ENCODE measurements at regions not wholly inside any gene's neighbourhood (a gene's known extent, or its start where the extent isn't known, plus 50 kb on each side); places are given as distances from the start of the nearest gene placed in this dataset.

GRCh38 chr2:234293973-234294372, 202.9 kb downstream of the ARL4C start:
- intact Hi-C loops (cut with DNase I), result no loop called here
- H3K27me3 ChIP-seq, result no peaks in the 10 kb centered on the region
- ATAC-seq, result no peak
- no peak for TF ChIP-seq POLR2A (IDR thresholded peaks at IDR 0.05)
- TF ChIP-seq, protein P1, sequence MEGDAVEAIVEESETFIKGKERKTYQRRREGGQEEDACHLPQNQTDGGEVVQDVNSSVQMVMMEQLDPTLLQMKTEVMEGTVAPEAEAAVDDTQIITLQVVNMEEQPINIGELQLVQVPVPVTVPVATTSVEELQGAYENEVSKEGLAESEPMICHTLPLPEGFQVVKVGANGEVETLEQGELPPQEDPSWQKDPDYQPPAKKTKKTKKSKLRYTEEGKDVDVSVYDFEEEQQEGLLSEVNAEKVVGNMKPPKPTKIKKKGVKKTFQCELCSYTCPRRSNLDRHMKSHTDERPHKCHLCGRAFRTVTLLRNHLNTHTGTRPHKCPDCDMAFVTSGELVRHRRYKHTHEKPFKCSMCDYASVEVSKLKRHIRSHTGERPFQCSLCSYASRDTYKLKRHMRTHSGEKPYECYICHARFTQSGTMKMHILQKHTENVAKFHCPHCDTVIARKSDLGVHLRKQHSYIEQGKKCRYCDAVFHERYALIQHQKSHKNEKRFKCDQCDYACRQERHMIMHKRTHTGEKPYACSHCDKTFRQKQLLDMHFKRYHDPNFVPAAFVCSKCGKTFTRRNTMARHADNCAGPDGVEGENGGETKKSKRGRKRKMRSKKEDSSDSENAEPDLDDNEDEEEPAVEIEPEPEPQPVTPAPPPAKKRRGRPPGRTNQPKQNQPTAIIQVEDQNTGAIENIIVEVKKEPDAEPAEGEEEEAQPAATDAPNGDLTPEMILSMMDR (IDR thresholded peaks at IDR 0.05), result no peak
- H3K4me3 ChIP-seq, result no peak overlapping the region
- no peak overlapping the region for H3K27ac ChIP-seq
- peaks cover 14% of the 10 kb centered on the region for H3K4me1 ChIP-seq
- H3K9me3 ChIP-seq, result no peaks in the 10 kb centered on the region
- DNase-seq, result no peak
- H3K36me3 ChIP-seq (replicated peaks in 1 of 2; ENCODE audit: insufficient read depth in 1 of 2, low read depth in 2 of 2), result no peaks in the 10 kb centered on the region
- 86 to 88% methylated on average over 4 of the region's 4 CpGs for WGBS, 2 donors

DNA sequence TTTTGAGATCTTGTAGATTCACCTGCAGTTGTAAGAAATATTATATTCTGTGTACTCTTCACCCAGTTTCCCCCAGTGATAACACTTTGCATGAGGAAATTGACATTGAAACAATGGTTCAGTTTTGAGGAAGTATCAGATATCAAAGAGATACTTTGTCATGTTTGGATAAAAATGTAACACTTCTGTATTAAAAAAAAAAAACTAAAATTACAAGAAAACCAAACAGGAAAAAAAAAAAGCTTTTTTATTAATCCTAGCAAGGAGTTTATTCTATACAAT, 204.0 kb downstream of the ARL4C start:
- intact Hi-C loops (cut with DNase I), result no loop called here

DNA sequence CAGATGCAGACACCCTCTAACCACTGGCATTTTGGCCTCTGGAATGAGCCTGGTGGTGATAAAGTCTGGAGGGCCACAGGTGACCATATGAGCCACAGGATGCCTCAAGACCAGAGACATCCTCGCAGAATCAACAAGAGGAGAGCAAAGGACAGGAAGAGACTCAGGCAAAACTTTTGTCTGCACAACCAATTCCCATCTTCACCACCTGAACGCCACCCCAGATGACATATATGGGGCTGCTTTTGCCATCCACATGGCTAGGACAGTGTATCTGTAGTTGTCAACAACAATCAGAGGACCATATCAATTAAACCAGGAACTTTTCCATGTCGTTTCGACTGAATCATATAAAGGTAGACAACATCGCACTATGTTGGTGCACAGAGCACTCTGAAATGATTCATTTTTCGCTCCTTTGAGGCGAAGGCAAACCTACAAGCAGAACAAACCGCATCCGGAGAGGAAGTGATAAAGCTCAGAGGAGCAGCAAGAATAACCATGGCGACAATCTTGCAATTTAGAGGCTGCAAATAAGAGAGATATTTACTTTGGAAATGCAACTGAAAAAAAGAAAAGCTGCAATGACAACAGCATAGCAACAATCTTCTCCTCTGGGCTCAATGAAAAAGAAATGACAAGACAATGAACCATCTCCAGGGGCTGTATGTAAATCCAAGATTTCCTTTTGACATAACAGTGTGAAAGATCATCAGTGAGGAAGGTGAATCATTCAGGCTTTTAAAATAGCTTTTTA, 204.5 kb downstream of the ARL4C start:
- intact Hi-C loops (cut with DNase I), result no loop called here
- Histone ChIP-seq H3K27me3 (no peaks in the 10 kb centered on the region), H3K4me1 (peaks cover 14% of the 10 kb centered on the region), H3K36me3 (replicated peaks in 1 of 2; ENCODE audit: insufficient read depth in 1 of 2, low read depth in 2 of 2) (no peaks in the 10 kb centered on the region), H3K4me3 (no peak overlapping the region), H3K9me3 (no peaks in the 10 kb centered on the region), H3K27ac (peak overlapping the region in 2 of 4 donors; percentile 22 to 28)
- ATAC-seq, result no peak
- DNase-seq, result no peak
- 68 to 69% methylated on average over 10 of the region's 10 CpGs for WGBS, 2 donors
- TF ChIP-seq, protein P1 (IDR thresholded peaks at IDR 0.05), result no peak
- TF ChIP-seq POLR2A (IDR thresholded peaks at IDR 0.05), result no peak

More for the DNA sequence above, 204.0 kb downstream of the ARL4C start:
- TF ChIP-seq, protein P1 (IDR thresholded peaks at IDR 0.05), result no peak
- TF ChIP-seq POLR2A (IDR thresholded peaks at IDR 0.05), result no peak
- H3K9me3 ChIP-seq, result no peaks in the 10 kb centered on the region
- no peaks in the 10 kb centered on the region for H3K27me3 ChIP-seq
- no peak for ATAC-seq
- peaks cover 14% of the 10 kb centered on the region for H3K4me1 ChIP-seq
- no peak overlapping the region for H3K27ac ChIP-seq
- H3K4me3 ChIP-seq, result no peak overlapping the region
- DNase-seq, result no peak
- no peaks in the 10 kb centered on the region for H3K36me3 ChIP-seq (replicated peaks in 1 of 2; ENCODE audit: insufficient read depth in 1 of 2, low read depth in 2 of 2)

- peak; percentile 57 to 79 (median 78) for DNase-seq
- intact Hi-C loops (cut with DNase I), result no loop called here
These were observed 205.1 kb downstream of the ARL4C start for GRCh38 chr2:234291765-234292204.

More at GRCh38 chr2:234291765-234292204, 205.1 kb downstream of the ARL4C start:
- 25 to 27% methylated on average over 5 of the region's 5 CpGs for WGBS, 2 donors
- peak overlapping the region in 3 of 4 donors; percentile 28 to 45 (median 31) for H3K27ac ChIP-seq
- H3K4me1 ChIP-seq, result peaks cover 14% of the 10 kb centered on the region
- no peaks in the 10 kb centered on the region for H3K36me3 ChIP-seq (replicated peaks in 1 of 2; ENCODE audit: insufficient read depth in 1 of 2, low read depth in 2 of 2)
- TF ChIP-seq, protein P1 (IDR thresholded peaks at IDR 0.05), result no peak
- TF ChIP-seq POLR2A (IDR thresholded peaks at IDR 0.05), result no peak
- no peak overlapping the region for H3K4me3 ChIP-seq
- no peaks in the 10 kb centered on the region for H3K9me3 ChIP-seq
- ATAC-seq, result peak; percentile 75
- H3K27me3 ChIP-seq, result no peaks in the 10 kb centered on the region

Measured in body of pancreas (tissue), 4 donors.